ENCODE measurements at regions not wholly inside any gene's neighbourhood (a gene's known extent, or its start where the extent isn't known, plus 50 kb on each side); places are given as distances from the start of the nearest gene placed in this dataset.

DNA sequence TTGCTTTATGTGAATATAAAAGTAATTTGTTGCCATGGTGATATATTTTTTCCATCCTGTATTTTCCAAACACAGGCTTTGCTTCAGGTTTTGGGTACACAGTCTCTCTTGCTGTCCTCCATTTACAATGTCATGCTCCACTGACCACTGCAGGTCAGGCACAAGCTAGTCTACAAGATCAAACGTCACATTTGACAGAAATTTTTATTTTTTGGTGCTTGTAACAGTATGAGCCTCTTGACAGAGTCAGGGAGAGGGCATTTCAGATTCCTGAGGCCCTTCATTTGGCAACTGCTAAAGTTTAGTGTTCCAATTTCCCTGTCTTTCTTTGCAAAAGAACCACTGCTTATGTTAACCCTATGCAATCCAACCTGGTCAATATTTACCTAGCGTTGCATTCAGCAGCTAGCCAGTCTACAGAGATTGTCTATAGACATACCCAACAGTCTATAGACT, 175.0 kb downstream of the RFC3 start:
- no peak overlapping the region for H3K4me3 ChIP-seq (ENCODE audit: low read length)
- no peak overlapping the region for H3K27ac ChIP-seq (ENCODE audit: low read length)
- H3K4me1 ChIP-seq (ENCODE audit: insufficient read depth, low read length), result no peaks in the 10 kb centered on the region
- H3K27me3 ChIP-seq (ENCODE audit: insufficient read depth, low read length), result no peaks in the 10 kb centered on the region
- H3K36me3 ChIP-seq (ENCODE audit: insufficient read depth, low read depth, low read length), result no peaks in the 10 kb centered on the region
- no peaks in the 10 kb centered on the region for H3K9me3 ChIP-seq (ENCODE audit: insufficient read depth, low read depth, low read length)
- H3K9ac ChIP-seq (ENCODE audit: low read depth, low read length), result no peak overlapping the region

DNA sequence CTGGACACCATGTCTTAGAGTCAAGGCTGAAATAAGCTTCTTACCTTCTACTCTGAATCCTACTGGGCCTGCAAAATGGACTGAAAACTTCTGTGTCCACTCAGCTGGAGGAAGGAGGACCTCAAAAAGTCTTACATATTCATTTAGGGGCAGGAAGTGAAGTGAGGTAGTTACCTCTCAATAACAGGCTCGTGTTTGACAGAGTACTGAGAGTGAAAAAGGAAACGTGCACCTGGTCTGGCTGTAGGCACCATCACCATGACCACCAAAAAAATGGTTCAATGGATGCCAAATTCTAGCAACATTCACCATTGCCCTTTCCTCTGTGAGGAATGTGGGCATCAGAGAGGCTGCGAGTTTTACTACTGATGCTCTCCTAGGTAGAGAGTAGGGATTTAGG, 176.2 kb downstream of the RFC3 start:
- H3K9ac ChIP-seq (ENCODE audit: low read depth, low read length), result no peak overlapping the region
- H3K9me3 ChIP-seq (ENCODE audit: insufficient read depth, low read depth, low read length), result no peaks in the 10 kb centered on the region
- no peaks in the 10 kb centered on the region for H3K27me3 ChIP-seq (ENCODE audit: insufficient read depth, low read length)
- H3K4me1 ChIP-seq (ENCODE audit: insufficient read depth, low read length), result no peaks in the 10 kb centered on the region
- H3K4me3 ChIP-seq (ENCODE audit: low read length), result no peak overlapping the region
- H3K27ac ChIP-seq (ENCODE audit: low read length), result no peak overlapping the region
- no peaks in the 10 kb centered on the region for H3K36me3 ChIP-seq (ENCODE audit: insufficient read depth, low read depth, low read length)

DNA sequence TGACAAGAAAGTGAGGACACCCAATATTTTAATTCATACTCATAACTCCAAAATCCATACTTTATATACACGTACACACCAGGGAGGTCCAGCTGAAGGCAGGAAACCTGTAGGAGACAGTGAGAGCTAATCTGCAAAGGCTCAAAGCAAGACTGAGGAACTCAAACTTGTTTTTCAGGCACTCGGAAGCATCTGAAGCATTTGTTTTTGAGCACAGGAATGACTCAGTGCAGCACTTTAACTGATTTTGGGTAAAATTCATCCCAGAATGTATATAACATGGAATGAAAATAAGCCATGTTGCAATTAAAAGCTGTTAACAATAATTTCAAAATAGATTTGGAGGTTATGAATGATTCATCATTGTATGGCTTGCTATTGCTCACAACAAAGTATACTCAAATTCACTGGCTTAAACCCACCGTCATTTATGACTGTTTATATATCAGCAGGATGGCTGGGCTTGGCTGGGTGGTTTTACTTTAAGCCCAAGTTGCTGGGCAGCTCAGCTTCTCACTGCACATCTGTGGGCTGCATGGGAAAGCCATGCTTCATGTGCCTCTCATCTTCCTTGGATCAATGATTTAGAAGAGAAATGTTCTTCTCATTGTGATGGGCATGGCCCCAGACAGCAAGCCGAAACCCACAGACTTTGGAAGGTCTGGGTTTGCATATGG, 177.0 kb downstream of the RFC3 start:
- H3K4me3 ChIP-seq (ENCODE audit: low read length), result no peak overlapping the region
- H3K36me3 ChIP-seq (ENCODE audit: insufficient read depth, low read depth, low read length), result no peaks in the 10 kb centered on the region
- H3K27me3 ChIP-seq (ENCODE audit: insufficient read depth, low read length), result no peaks in the 10 kb centered on the region
- H3K9me3 ChIP-seq (ENCODE audit: insufficient read depth, low read depth, low read length), result no peaks in the 10 kb centered on the region
- no peak overlapping the region for H3K9ac ChIP-seq (ENCODE audit: low read depth, low read length)
- H3K27ac ChIP-seq (ENCODE audit: low read length), result no peak overlapping the region
- no peaks in the 10 kb centered on the region for H3K4me1 ChIP-seq (ENCODE audit: insufficient read depth, low read length)

DNA sequence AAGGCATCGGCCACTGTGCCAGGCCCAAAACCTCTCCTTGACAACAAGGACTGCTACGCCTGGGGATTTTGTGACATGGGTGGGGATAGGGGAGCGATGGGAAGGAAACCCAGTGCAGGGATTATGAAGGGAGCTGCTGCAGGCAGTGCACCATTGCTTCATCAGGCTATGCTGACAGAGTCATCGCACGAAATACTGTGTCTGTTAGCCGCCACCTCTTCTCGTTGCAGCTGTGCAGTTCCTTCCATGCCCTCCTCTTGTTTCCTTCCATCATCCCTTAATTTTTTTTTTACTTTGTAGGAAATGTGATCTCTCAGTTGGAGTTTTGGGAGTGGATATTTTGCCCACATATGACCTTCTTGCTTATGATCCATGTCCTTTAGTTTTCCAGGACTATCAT, 178.7 kb downstream of the RFC3 start:
- Histone ChIP-seq H3K27ac (ENCODE audit: low read length) (no peak overlapping the region), H3K4me1 (ENCODE audit: insufficient read depth, low read length) (no peaks in the 10 kb centered on the region), H3K9me3 (ENCODE audit: insufficient read depth, low read depth, low read length) (no peaks in the 10 kb centered on the region), H3K36me3 (ENCODE audit: insufficient read depth, low read depth, low read length) (no peaks in the 10 kb centered on the region), H3K9ac (ENCODE audit: low read depth, low read length) (no peak overlapping the region), H3K27me3 (ENCODE audit: insufficient read depth, low read length) (no peaks in the 10 kb centered on the region), H3K4me3 (ENCODE audit: low read length) (no peak overlapping the region)

DNA sequence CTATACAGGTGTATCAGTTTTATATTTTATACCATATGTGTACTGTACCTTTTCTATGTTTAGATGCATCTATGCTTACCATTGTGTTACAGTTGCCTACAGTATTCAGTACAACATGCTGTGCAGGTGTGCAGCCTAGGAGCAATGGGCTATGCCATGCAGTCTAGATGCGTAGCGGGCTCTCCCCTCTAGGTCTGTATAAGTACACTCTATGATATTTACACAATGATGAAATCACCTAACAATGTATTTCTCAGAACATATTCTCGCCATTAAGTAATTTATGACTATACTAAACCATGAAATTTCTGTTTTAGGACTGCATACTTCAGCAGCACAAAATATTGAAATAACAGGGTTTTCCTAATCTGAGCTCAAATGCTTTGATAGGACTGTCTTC, 179.6 kb downstream of the RFC3 start:
- Histone ChIP-seq H3K4me3 (ENCODE audit: low read length) (no peak overlapping the region), H3K36me3 (ENCODE audit: insufficient read depth, low read depth, low read length) (no peaks in the 10 kb centered on the region), H3K27ac (ENCODE audit: low read length) (no peak overlapping the region), H3K4me1 (ENCODE audit: insufficient read depth, low read length) (no peaks in the 10 kb centered on the region), H3K27me3 (ENCODE audit: insufficient read depth, low read length) (no peaks in the 10 kb centered on the region), H3K9me3 (ENCODE audit: insufficient read depth, low read depth, low read length) (no peaks in the 10 kb centered on the region), H3K9ac (ENCODE audit: low read depth, low read length) (no peak overlapping the region)

DNA sequence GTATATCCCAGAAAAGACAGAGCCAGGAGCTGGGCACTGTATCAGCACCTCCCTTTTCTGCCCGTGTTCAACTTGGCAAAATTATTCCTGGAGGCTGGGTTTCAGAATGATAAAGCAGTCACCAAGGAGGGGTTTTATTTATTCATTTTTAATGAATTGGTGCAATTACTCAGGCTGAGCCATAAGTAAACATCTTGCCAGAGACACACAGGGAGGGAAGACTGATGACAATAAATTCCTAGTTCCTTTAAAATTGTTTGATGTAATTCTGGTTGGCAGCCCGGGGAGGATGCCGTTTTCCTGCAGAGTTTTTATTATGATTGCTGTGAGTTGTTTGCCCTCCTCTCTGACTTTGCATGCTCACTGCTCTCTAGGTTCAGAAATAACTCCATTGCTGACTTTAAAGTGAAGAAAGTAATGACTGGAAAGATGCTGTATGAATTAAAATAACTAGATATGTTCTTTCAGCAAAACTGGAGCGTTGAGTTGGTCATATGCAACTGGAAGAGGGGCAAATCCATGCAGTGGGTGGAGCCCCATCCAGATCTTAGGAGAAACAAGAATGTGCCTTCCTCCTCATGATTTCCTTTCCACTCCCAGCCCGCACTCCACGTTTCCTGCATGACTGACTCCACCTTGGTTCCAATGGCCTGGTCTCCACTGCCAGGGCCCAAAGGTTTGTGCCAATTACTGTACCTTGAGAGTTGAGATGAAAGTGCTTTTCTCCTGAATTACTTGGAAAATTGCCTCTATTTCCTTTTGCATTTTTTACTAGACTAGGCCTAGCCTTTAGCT, 182.1 kb downstream of the RFC3 start:
- Histone ChIP-seq H3K4me3 (ENCODE audit: low read length) (no peak overlapping the region), H3K27me3 (ENCODE audit: insufficient read depth, low read length) (no peaks in the 10 kb centered on the region), H3K27ac (ENCODE audit: low read length) (no peak overlapping the region), H3K9me3 (ENCODE audit: insufficient read depth, low read depth, low read length) (no peaks in the 10 kb centered on the region), H3K36me3 (ENCODE audit: insufficient read depth, low read depth, low read length) (no peaks in the 10 kb centered on the region), H3K9ac (ENCODE audit: low read depth, low read length) (no peak overlapping the region), H3K4me1 (ENCODE audit: insufficient read depth, low read length) (no peaks in the 10 kb centered on the region)

DNA sequence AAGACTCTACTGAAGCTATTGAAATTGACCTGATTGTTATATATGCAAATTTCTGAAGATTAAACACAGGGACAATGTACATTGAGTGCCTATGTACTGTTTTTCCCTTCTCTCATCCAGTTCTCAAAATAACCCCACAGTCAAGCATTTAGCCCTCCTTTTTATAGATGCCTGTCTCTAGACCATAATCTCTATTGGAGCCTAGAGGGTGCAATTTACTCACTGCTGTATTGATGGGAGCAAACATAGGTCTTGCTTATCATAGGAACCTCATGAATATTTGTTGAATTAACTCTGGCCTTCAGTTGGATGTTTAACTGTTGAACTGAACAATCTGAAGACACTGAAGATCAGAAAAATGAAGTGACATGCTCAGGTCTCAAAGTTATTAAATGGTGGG, 183.0 kb downstream of the RFC3 start:
- Histone ChIP-seq H3K27me3 (ENCODE audit: insufficient read depth, low read length) (no peaks in the 10 kb centered on the region), H3K27ac (ENCODE audit: low read length) (no peak overlapping the region), H3K9me3 (ENCODE audit: insufficient read depth, low read depth, low read length) (no peaks in the 10 kb centered on the region), H3K36me3 (ENCODE audit: insufficient read depth, low read depth, low read length) (no peaks in the 10 kb centered on the region), H3K4me3 (ENCODE audit: low read length) (no peak overlapping the region), H3K9ac (ENCODE audit: low read depth, low read length) (no peak overlapping the region), H3K4me1 (ENCODE audit: insufficient read depth, low read length) (no peaks in the 10 kb centered on the region)

DNA sequence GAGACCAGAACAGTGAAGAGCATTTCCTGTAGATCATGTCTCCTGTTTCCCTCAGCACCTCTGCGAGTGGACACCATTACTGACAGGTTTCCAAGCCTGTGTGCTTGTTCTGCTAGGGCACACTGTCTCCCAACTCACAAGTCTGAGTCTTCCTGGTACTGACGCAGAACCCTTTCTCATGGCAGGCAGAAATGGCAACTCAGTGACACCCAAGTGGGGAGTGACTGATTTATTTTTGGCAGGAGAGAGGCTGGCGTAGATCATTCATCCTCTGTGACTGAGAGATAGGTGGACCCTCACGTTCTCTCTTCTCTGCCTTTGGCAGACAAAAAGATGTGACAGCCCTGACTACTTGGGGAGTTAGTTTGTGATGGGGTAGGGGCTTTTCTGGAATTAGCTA, 183.4 kb downstream of the RFC3 start:
- Histone ChIP-seq H3K27me3 (ENCODE audit: insufficient read depth, low read length) (no peaks in the 10 kb centered on the region), H3K27ac (ENCODE audit: low read length) (no peak overlapping the region), H3K36me3 (ENCODE audit: insufficient read depth, low read depth, low read length) (no peaks in the 10 kb centered on the region), H3K9me3 (ENCODE audit: insufficient read depth, low read depth, low read length) (no peaks in the 10 kb centered on the region), H3K9ac (ENCODE audit: low read depth, low read length) (no peak overlapping the region), H3K4me1 (ENCODE audit: insufficient read depth, low read length) (no peaks in the 10 kb centered on the region), H3K4me3 (ENCODE audit: low read length) (no peak overlapping the region)

DNA sequence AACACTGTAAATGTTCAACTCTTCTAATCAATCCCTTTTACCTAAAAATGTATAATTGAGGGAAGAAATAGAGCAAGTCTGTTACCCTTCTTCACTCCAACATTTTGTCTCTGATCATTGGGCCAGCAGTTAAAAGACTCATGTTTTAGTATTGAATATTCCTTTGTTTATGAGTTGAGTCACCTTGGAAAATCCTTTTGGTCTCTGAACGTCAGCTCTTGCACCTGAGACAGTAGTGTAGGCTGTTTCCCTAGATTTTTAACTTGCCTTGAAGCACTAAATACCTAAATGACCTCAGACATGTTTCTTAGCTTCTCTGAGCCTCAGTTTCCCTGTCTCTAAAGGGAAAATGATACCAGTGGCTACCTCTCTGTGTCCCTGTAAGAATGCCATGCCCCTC, 184.2 kb downstream of the RFC3 start:
- Histone ChIP-seq H3K9me3 (ENCODE audit: insufficient read depth, low read depth, low read length) (no peaks in the 10 kb centered on the region), H3K27ac (ENCODE audit: low read length) (no peak overlapping the region), H3K9ac (ENCODE audit: low read depth, low read length) (no peak overlapping the region), H3K36me3 (ENCODE audit: insufficient read depth, low read depth, low read length) (no peaks in the 10 kb centered on the region), H3K4me3 (ENCODE audit: low read length) (no peak overlapping the region), H3K4me1 (ENCODE audit: insufficient read depth, low read length) (no peaks in the 10 kb centered on the region), H3K27me3 (ENCODE audit: insufficient read depth, low read length) (no peaks in the 10 kb centered on the region)

DNA sequence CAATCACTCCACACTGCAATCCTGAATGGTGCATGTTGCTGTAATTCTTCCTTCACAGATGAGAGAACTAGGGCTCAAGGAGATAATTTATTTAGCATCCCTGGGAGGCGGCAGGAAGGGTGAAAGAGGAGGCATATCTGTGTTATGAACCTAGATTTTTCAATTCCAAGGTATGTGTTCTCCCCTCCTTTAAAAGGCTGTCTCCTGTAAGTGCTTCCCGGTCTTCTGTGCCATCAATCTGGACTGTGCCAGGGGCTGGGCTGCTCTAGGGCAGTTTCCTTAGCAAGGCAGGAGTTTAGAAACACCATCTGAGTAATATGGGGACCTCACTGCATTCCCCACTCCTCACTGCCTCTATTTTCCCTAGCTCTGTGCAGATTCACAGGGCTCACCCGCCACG, 185.0 kb downstream of the RFC3 start:
- Histone ChIP-seq H3K36me3 (ENCODE audit: insufficient read depth, low read depth, low read length) (no peaks in the 10 kb centered on the region), H3K27me3 (ENCODE audit: insufficient read depth, low read length) (no peaks in the 10 kb centered on the region), H3K9ac (ENCODE audit: low read depth, low read length) (no peak overlapping the region), H3K4me1 (ENCODE audit: insufficient read depth, low read length) (no peaks in the 10 kb centered on the region), H3K4me3 (ENCODE audit: low read length) (no peak overlapping the region), H3K27ac (ENCODE audit: low read length) (no peak overlapping the region), H3K9me3 (ENCODE audit: insufficient read depth, low read depth, low read length) (no peaks in the 10 kb centered on the region)

DNA sequence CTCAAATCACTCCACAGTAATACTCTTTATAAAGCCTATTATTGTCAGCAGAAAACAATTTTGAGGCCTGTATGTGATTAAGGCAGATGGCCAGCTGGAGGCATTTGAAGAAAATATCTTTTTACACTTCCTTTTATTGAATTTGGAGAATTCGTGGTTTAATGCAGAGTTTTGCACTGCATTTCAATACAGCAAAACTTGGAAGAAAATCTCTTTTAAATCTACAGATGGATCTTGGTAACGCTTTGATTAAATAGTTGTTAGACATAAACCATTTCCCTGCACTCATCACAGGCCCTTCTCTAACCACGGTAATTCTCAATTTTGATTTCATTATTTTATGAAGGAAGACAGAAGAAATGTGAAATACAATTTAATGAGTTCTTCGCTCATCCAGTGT, 185.7 kb downstream of the RFC3 start:
- Histone ChIP-seq H3K4me1 (ENCODE audit: insufficient read depth, low read length) (no peaks in the 10 kb centered on the region), H3K9ac (ENCODE audit: low read depth, low read length) (no peak overlapping the region), H3K27me3 (ENCODE audit: insufficient read depth, low read length) (no peaks in the 10 kb centered on the region), H3K9me3 (ENCODE audit: insufficient read depth, low read depth, low read length) (no peaks in the 10 kb centered on the region), H3K27ac (ENCODE audit: low read length) (no peak overlapping the region), H3K4me3 (ENCODE audit: low read length) (no peak overlapping the region), H3K36me3 (ENCODE audit: insufficient read depth, low read depth, low read length) (no peaks in the 10 kb centered on the region)

DNA sequence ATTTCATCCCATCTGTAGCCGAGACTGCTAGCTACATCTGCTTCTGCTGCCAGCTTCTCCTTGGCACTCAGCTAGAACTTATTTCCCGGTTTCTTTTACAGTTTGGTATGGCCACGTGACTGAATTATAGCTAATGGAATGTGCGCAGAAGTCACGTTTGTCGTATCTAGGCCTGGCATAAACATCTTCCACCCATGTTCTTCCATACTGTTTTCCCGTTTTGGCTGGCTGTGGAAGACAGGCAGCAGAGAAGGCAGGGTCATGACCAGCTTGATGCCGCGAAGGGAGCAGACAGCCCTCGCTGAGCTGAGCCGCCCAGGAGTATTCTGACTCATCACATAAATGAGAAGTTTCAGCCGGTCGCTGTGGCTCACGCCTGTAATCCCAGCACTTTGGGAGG, 186.7 kb downstream of the RFC3 start:
- Histone ChIP-seq H3K4me1 (ENCODE audit: insufficient read depth, low read length) (no peaks in the 10 kb centered on the region), H3K4me3 (ENCODE audit: low read length) (no peak overlapping the region), H3K27me3 (ENCODE audit: insufficient read depth, low read length) (no peaks in the 10 kb centered on the region), H3K9me3 (ENCODE audit: insufficient read depth, low read depth, low read length) (no peaks in the 10 kb centered on the region), H3K36me3 (ENCODE audit: insufficient read depth, low read depth, low read length) (no peaks in the 10 kb centered on the region), H3K9ac (ENCODE audit: low read depth, low read length) (no peak overlapping the region), H3K27ac (ENCODE audit: low read length) (no peak overlapping the region)

All from iPS-20b (cell line).